Mesothelial cell of epicardium (in vitro differentiated cells): ENCODE measurements at regions not wholly inside any gene's neighbourhood (a gene's known extent, or its start where the extent isn't known, plus 50 kb on each side); places are given as distances from the start of the nearest gene placed in this dataset.

Source experiments
- DNase-seq, 2 experiments: peaks; one replicate each; pipeline ENCODE4 v3.0.0; 2021; ENCODE audit warnings: low spot score in 2 of 2; ENCODE audit not compliant: unreplicated experiment in 2 of 2
- H3K27ac Mint-ChIP-seq: 2 replicates; pipeline ENCODE4 v1.8.0; 2021; ENCODE audit warnings: mixed read lengths
- H3K27me3 Mint-ChIP-seq: 2 replicates; pipeline ENCODE4 v1.8.0; 2021; ENCODE audit warnings: low read depth, mixed read lengths
- H3K36me3 Mint-ChIP-seq: 2 replicates; pipeline ENCODE4 v1.8.0; 2021; ENCODE audit warnings: mixed read lengths
- H3K4me1 Mint-ChIP-seq: 2 replicates; pipeline ENCODE4 v1.8.0; 2021; ENCODE audit warnings: mixed read lengths
- H3K4me3 Mint-ChIP-seq: 2 replicates; pipeline ENCODE4 v1.8.0; 2021; ENCODE audit warnings: mild to moderate bottlenecking, moderate library complexity, mixed read lengths
- H3K9me3 Mint-ChIP-seq: 2 replicates; pipeline ENCODE4 v1.8.0; 2021; ENCODE audit warnings: mixed read lengths
- TF ChIP-seq, protein P1 (sequence below): fragments of 200-600 bp; sonication (generic); IDR thresholded peaks from one replicate; pipeline ENCODE4 v1.5.0; 2021; ENCODE audit warnings: antibody characterized with exemption; ENCODE audit not compliant: unreplicated experiment

DNA sequence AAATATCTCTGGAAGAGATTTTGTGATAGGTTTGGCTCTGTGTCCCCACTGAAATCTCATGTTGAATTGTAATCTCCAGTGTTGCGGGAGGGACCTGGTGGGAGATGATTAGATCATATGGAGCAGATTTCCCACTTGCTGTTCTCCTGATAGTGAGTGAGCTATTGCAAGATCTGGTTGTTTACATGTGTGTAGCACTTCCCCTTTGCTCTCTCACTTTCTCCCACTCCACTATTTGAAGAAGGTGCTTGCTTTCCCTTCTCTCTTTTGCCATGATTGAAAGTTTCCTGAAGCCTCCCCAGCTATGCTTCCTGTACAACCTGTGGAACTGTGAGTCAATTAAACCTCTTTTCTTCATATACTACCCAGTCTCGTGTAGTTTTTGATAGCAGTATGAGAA, 97.0 kb upstream of the FN1 start:
- Mint-ChIP-seq H3K36me3 (peaks cover 8% of the 10 kb centered on the region), H3K4me3 (no peak overlapping the region), H3K4me1 (peaks cover 48% of the 10 kb centered on the region), H3K9me3 (peaks cover 15% of the 10 kb centered on the region), H3K27me3 (no peaks in the 10 kb centered on the region), H3K27ac (no peak overlapping the region)
- TF ChIP-seq, protein P1, sequence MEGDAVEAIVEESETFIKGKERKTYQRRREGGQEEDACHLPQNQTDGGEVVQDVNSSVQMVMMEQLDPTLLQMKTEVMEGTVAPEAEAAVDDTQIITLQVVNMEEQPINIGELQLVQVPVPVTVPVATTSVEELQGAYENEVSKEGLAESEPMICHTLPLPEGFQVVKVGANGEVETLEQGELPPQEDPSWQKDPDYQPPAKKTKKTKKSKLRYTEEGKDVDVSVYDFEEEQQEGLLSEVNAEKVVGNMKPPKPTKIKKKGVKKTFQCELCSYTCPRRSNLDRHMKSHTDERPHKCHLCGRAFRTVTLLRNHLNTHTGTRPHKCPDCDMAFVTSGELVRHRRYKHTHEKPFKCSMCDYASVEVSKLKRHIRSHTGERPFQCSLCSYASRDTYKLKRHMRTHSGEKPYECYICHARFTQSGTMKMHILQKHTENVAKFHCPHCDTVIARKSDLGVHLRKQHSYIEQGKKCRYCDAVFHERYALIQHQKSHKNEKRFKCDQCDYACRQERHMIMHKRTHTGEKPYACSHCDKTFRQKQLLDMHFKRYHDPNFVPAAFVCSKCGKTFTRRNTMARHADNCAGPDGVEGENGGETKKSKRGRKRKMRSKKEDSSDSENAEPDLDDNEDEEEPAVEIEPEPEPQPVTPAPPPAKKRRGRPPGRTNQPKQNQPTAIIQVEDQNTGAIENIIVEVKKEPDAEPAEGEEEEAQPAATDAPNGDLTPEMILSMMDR = no peak
- DNase-seq = no peak

DNA sequence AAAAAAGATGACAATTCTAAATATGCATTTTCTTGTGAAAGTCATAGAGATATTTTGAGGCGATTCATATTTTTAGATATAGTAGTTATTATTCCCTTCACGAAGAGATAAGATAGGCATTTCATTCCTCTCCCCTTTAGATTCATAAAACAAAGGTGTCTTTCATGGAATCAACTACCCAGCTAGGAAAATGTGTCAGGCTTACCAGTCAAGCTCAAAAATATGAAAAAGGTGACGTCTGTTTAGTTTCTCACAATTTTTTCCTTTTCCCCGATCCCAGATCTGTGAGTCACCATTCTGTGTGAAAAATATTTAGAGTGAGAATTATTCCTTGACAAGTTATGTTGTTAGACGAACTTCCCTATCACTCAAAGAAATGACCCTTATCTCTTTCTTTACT, 95.4 kb upstream of the FN1 start:
- H3K27ac Mint-ChIP-seq = peak overlapping the region; percentile 91
- H3K9me3 Mint-ChIP-seq = peaks cover 15% of the 10 kb centered on the region
- H3K4me3 Mint-ChIP-seq = no peak overlapping the region
- TF ChIP-seq, protein P1 = no peak
- peaks cover 8% of the 10 kb centered on the region for H3K36me3 Mint-ChIP-seq
- no peak for DNase-seq
- H3K4me1 Mint-ChIP-seq = peaks cover 47% of the 10 kb centered on the region
- H3K27me3 Mint-ChIP-seq = no peaks in the 10 kb centered on the region

DNA sequence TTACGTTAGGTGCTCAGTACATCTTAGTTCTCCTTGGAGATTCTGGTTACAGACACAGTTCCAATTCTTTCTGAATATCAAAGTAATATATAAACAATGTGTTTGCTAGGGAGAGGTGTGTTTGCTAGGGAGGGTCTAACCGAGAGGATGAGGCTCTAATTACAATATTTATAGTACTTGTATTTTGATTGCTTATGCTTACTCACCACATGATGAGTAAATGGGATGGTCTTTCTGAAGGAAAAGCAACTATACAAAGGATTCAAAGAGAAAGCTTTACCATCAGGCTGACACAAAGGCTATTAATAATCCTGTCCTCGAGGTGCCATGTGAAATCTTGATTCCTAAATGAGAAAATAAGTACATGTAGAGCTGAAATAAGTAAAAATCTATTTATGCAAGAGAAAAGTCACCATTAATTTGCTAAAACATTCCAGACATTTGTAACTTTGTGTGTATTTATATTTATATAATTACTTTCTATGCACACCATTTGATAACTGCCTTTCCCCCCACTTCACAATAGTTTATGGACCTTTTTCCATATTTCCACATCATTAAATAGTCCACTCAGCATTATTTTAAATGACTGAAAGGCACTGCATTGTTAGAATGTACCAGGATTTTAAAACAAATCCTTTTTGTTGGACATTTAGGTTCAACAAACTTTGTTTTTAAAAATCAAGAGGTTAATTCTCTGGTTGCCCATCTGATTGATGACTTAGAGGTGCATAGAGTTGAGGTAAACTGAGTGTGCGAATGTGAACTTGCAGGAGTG, 94.5 kb upstream of the FN1 start:
- TF ChIP-seq, protein P1 = no peak
- Mint-ChIP-seq H3K4me1 (peaks cover 50% of the 10 kb centered on the region), H3K27me3 (no peaks in the 10 kb centered on the region), H3K9me3 (peaks cover 15% of the 10 kb centered on the region), H3K36me3 (peaks cover 8% of the 10 kb centered on the region), H3K4me3 (no peak overlapping the region), H3K27ac (peak overlapping the region; percentile 91)
- no peak for DNase-seq

GRCh38 chr2:215529271-215529670, 93.4 kb upstream of the FN1 start:
- Mint-ChIP-seq H3K9me3 (peaks cover 15% of the 10 kb centered on the region), H3K4me3 (no peak overlapping the region), H3K27ac (no peak overlapping the region), H3K4me1 (peaks cover 41% of the 10 kb centered on the region), H3K36me3 (peaks cover 5% of the 10 kb centered on the region), H3K27me3 (no peaks in the 10 kb centered on the region)
- TF ChIP-seq, protein P1 = no peak
- no peak for DNase-seq

DNA sequence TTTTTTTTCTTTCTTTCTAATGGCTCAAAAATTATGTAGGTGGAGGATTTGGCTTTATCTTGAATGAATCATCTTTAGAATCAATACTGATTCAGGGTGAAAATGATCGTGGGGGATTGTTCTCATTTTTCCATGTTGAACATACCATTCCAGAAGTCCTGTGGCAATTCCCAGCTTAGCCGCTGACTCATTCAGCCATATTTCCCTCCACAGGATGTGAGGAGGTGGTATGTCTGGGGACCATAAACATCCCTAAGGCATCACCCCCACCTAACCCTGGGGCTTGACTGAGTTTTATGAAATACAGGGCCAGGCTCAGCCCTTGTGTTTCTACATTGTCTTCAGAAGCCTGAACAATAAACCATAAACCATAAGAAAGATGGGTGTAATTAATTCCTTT, 92.7 kb upstream of the FN1 start:
- Mint-ChIP-seq H3K27ac (no peak overlapping the region), H3K4me1 (peaks cover 41% of the 10 kb centered on the region), H3K4me3 (no peak overlapping the region), H3K9me3 (peaks cover 20% of the 10 kb centered on the region), H3K36me3 (peaks cover 5% of the 10 kb centered on the region), H3K27me3 (no peaks in the 10 kb centered on the region)
- no peak for DNase-seq
- TF ChIP-seq, protein P1 = no peak
